KBM-7 (cell line): ENCODE measurements at regions not wholly inside any gene's neighbourhood (a gene's known extent, or its start where the extent isn't known, plus 50 kb on each side); places are given as distances from the start of the nearest gene placed in this dataset.
"Not testable (repeated sequence)": the region's sequence is repeated elsewhere in the genome, so short reads cannot be mapped to it uniquely, and the experiment has no call there.

Source experiments
- DNase-seq: peaks from one replicate; pipeline ENCODE4 v3.0.0-alpha.2; 2015
- in situ Hi-C: fragments of 300-500 bp; cut with MboI; formaldehyde crosslinking; loops from 2 replicates; pipeline ENCODE4 v1.14.3; 2020; ENCODE audit warnings: low sequenced_read_pairs, low pct_unique_long_range_greater_than_20kb, mixed read lengths

DNA sequence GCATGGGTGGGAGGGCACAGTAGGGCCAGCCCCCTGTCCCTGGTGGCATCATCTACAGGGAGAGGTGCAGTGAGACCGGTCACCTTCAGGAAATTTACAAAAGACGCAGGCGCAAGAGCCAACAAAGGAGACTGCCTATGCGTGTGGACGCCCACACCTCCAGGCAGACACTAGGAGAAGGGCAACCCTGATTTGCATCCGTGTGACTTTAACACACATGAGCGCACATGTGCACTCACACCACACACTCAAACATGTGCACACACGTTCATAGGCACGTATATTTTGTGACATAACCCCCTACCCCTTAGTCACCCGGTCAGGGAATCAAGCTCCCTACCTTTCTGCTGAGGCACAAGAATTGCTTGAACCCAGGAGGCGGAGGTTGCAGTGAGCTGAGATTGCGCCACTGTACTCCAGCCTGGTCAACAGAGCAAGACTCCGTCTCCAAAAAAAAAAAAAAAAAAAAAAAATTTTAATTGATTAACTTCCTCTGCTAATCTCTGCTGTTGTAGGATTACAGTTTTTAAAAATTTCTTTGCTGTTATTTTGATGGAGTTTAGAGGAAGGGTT lies 84.7 kb upstream of the SLC25A33 start:
- in situ Hi-C loops: loop anchor here (10.0 kb wide), 1 partner anchor 170 kb away; no protein-coding TSS in a partner anchor
- no peak for DNase-seq

DNA sequence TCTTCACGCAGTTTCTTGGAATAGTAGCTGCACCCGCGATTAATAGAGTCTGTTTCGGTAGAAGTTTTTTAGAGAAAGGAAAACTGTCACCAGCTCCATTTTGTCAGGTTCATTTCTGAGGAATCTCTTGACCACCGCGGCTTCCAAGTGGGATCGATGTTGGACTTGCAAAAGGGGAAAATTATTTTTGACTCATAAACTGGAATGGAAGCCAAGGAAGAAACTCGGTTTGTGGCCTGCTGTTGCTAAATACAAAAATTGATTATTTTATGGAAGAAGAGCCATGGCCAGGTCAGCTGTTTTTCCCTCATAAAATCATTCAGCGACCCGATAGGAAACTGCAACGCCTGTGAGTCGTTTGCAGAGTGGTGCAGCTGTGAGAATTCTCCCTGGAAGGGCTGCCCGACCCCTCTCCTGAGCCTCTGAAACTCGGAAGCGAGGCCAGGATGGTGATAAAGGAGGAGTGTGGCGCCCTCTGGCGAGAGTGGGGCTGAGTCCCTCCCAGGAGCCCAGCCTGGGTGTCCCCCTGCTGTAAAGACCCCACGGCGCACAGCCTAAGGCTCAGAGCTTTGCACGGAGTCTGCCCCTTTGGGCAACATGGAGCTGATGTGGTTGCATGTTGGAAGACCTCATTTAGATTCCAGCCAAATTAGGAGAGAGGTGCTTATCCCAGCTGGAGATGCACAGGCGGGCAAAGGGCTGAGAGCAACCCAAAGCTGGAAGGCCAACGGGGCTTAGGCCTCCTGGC lies 83.6 kb upstream of the SLC25A33 start:
- in situ Hi-C loops: loop anchor here (10.0 kb wide), 1 partner anchor 171 kb away; no protein-coding TSS in a partner anchor
- DNase-seq: peak; percentile 70

DNA sequence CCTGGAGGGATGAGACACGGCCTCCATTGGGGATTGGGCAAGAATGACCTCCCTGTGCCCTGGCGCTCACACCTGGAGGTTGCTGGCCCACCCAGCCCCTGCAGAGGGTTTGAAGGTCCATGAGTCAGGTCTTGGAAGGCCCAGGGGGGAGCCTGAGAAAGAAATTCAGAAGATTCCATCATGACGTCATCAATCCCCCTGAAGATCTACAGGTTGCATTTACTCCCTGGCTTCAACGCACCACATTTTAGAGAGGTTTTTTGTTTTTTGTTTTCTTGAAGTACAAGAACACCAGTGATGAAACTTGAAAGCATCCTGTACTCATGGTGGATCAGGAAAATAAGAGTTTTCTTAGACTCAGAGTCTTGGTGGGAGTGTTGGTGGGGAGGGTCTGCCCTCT lies 82.4 kb upstream of the SLC25A33 start:
- in situ Hi-C loops: loop anchor here (10.0 kb wide), 1 partner anchor 172 kb away; no protein-coding TSS in a partner anchor
- no peak for DNase-seq

DNA sequence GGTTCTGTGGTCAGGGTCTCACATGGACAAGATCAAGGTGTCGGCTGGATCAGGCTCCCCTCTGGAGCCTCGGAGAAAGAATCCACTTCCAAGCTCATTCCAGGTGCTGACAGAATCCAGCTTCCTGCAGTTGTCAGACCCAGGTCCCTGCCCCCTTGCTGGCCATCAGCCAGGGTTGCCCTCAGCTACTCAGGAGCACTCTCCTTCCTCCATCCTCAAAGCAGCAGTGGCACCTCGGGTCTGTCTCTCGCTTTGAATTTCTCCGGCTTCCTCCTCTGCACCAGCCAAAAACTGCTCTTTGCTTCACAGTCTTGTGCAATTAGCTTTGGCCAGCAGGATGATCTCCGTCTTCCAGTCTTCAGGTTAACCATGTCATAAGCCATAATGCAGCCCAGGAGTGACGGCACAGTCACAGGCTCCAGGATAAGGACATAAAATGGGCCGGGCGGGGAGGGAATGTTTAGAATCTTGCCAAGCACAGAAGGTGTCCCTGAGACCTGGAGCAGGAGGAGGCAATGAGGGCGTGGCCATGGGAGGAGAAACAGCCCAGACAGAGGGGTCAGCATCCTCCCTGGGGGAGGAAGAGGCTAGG lies 79.4 kb upstream of the SLC25A33 start:
- in situ Hi-C loops: loop anchor here (10.0 kb wide), 1 partner anchor 175 kb away; no protein-coding TSS in a partner anchor

DNA sequence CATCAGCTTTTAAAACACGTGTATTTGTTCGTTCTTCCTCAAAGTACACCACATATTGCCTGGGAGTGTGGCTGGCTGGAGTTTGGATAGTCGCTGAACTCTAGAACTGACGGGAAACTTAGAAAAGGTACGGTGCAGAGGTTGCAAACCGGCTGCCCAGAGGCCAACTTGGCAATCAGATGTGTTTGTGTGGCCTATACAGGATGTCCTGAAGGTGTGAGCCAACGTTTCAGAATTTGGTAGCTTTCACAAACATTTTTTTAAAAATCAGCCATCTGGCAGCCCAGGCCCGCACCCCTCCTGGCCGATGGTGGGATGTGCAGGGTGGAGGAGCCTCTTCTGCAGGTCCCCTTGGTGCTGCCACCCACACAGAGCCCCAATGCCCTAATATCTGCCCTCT lies 73.6 kb upstream of the SLC25A33 start:
- in situ Hi-C loops: no loop called here
- no peak for DNase-seq

More for the DNA sequence above, 79.4 kb upstream of the SLC25A33 start:
- DNase-seq: no peak

DNA sequence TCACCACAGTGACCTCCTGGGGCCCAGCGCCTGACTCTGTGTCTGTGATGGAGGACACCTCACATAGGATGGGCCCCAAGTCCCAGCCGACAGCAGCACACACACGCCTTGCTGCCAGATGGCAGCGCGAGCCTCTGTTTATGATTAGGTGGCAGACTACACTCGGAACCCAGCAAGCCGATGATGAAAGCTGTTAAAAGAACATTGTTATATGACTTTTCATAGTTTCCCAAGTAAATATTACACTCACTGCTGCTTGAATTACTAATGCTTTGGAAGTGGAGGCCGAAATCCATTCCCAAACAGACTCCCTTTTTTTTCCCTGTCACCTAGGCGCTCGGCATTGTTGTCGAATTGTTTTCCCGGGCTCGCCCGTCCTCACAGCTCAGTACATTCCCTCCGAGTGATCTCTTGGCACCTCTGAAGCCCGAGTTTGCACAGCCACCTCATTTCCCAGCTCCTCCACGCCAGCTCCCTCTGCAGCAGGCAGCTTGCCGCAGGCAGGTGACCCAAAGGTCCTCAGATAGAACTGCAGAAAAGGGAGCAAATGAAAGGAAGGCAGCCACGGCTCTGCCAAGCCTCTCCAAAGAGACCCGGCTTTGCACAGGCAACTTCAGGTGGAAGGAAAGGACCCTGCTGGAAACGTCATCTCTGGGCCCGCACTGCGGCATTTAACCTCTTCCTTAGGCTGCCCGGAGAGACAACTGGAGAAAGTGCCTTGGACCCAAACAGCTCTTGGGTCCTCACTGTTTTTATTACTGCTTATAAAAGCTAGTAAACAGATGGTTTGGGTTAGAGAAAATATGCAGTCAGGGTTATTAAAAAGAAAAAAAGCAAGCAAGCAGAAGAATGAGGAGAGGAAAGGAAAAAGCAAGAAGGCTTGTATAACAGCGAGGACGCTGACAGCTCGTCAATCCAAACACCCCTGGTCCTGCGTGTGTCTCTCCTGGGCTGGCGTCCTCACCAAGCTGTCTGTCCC lies 72.2 kb upstream of the SLC25A33 start:
- no peak for DNase-seq
- in situ Hi-C loops: no loop called here

DNA sequence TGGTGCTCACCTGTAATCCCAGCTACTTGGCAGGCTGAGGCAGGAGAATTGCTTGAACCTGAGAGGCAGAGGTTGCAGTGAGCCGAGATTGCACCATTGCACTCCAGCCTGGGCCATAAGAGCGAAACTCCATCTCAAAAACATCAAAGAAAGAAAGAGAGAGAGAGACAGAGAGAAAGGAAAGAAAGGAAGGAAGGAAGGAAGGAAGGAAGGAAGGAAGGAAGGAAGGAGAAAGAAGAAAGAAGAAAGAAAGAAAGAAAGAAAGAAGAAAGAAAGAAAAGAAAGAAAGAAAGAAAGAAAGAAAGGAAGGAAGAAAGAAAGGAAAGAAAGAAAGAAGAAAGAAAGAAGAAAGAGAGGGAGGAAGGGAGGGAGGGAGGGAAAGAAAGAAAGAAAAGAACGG lies 69.4 kb upstream of the SLC25A33 start:
- in situ Hi-C loops, DNase-seq: not testable (repeated sequence)

- no peak for DNase-seq
- in situ Hi-C loops: no loop called here
Observed at GRCh38 chr1:9471679-9472078, 67.6 kb upstream of the SLC25A33 start.

- no peak for DNase-seq
Observed at GRCh38 chr1:9472386-9473031, 66.8 kb upstream of the SLC25A33 start.

GRCh38 chr1:9473032-9473807 lies 66.0 kb upstream of the SLC25A33 start:
- DNase-seq: no peak
- in situ Hi-C loops: no loop called here

More at GRCh38 chr1:9472386-9473031, 66.8 kb upstream of the SLC25A33 start:
- in situ Hi-C loops: no loop called here

DNA sequence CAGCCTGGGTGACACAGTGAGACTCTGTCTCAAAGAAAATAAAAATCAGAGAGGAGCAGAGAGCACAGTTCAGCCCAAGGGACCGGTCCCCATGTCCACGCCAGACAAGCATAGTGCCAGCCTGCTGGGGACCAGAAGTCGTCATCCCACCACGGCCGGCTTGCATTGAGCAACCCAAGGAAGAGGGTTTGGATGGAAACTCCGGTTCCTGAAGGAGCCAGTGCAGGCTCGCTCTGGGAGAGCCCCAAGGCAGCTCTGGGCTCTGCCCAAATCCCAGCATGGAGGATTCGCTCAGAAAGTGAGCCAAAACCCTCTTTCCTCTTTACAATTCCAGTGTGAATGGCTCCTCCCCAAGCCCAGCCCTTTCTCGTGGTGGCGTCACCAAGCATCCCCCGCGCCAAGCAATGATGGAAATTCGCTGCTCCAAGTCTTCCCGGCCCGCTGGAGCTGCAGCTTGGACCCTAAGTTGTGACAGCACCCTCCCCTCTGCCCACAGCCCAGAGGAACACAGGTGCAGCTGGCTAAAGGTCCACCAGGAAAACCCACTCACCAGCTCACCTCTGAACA lies 64.1 kb upstream of the SLC25A33 start:
- DNase-seq: no peak
- in situ Hi-C loops: no loop called here

DNA sequence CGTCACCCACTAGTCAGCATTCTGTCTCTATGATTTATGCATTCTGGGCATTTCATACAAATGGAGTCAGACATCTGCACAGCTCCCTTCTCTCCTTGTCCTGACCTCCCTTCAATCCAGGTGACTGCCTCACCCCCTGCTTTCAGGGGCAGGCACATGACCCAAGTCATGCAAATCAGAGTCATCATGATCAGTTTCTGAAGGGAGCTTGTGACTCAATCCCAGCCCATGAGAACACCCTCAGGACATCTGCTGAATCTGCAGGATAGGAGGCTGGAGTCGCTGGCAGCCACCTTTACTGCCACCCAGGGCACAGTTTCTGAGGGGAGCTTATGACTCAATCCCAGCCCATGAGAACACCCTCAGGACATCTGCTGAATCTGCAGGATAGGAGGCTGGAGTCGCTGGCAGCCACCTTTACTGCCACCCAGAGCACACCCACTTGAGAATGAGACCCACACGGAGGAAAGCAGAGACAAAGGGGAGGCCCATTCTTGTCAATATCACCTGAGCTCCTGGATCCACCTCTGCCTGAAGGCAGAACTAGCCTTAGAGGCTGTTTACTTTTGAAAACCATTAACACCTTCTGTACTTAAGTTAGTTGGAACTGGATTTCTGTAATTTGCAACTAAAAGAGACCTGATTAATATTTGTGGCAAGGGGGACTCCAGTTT lies 62.3 kb upstream of the SLC25A33 start:
- no peak for DNase-seq
- in situ Hi-C loops: no loop called here

DNA sequence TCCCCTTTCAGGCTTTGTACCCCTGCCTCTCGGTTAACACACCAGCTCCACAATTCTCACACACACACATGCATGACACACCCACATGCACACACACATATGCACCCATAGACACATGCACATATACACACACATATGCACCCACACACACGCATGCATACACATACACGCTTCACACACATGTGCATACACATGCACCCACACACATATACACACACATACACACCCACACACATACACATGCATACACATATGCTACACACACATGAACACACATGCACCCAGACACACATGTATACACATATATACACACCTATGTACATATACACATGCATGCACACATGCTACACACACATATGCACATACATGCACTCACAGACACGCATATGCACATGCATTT lies 61.7 kb upstream of the SLC25A33 start:
- in situ Hi-C loops: no loop called here
- DNase-seq: no peak

DNA sequence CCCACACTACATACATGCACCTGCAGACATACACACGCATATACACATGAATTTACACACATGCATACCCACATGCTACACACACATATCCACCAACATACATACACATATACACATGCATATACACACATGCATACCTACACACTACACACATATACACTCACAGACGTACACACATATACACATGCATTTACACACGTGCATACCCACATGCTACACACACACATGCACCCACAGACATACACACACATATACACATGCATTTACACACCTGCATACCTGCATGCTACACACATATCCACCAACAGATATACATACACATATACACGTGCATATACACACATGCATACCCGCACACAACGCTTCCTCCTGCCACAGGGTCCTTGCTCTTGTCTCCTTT lies 61.2 kb upstream of the SLC25A33 start:
- in situ Hi-C loops: no loop called here
- DNase-seq: no peak

DNA sequence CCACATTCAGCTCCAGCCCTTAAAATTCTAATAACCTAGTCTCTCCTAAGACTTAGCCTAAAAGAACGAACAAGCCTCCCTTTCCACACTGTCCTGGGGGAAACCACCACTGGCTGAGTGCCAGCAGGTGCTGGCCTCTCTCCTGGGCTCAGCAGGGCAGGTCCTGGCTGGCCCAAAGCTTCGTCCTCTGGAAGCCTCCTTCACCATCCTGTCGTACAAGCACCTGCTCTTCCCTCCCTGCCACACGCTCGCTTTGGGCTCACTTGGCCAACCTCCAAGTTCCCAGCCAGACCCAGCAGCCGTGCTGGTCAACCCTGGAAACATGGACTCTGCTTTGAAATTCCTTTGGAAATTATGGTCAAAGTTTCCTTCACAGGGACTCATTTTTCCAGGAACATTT lies 58.2 kb upstream of the SLC25A33 start:
- DNase-seq: no peak
- in situ Hi-C loops: loop anchor here (10.0 kb wide), 1 partner anchor 216 kb away; no protein-coding TSS in a partner anchor

DNA sequence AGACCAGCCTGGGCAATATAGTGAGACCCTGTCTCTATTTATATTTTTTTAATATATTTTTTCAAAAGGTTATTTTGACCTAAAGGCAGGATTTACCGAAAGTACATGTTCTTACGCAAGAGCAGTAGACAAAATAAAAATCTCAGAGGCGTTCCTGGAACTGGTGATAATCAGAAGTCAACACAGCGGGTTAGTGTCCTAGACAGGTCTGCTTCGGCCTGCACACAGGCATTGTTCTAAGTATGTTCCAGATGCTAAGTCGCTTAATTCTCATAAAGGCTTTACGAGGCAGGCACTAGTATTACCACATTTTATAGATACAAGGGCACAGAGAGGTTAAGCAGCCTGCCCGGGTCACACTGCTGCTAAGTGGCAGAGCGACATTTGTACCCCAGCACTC lies 56.9 kb upstream of the SLC25A33 start:
- DNase-seq: no peak
- in situ Hi-C loops: loop anchor here (10.0 kb wide), 1 partner anchor 218 kb away; no protein-coding TSS in a partner anchor
